Heart right ventricle (tissue), 16 donors: ENCODE measurements at regions not wholly inside any gene's neighbourhood (a gene's known extent, or its start where the extent isn't known, plus 50 kb on each side); places are given as distances from the start of the nearest gene placed in this dataset.

ENCODE experiments used
- ATAC-seq, 8 donors: fragments of 200-7000 bp; cut with Tn5 transposase; one replicate each; pipeline ENCODE4 v1.9.1; 2020; ENCODE audit warnings: mild to moderate bottlenecking in 8 of 8, moderate library complexity in 8 of 8, moderate number of reproducible peaks in 1 of 8
- DNase-seq, 2 donors: peaks; one replicate each; pipeline ENCODE4 v3.0.0-alpha.2; 2020
- H3K27ac ChIP-seq, 10 donors: fragments of 200-600 bp; sonication (generic) in 2 of 10; one replicate each; pipeline versions ENCODE4 v1.5.0 to v1.8.0; 2020 to 2022; ENCODE audit warnings: mild to moderate bottlenecking in 3 of 10
- H3K27me3 ChIP-seq, 7 donors: fragments of 200-600 bp; one replicate each; pipeline ENCODE4 v1.8.0; 2021 to 2022; ENCODE audit warnings: mild to moderate bottlenecking in 2 of 7
- H3K36me3 ChIP-seq, 9 donors: fragments of 200-600 bp; sonication (generic) in 1 of 9; one replicate each; pipeline versions ENCODE4 v1.5.0 to v1.8.0; 2020 to 2022; ENCODE audit warnings: mild to moderate bottlenecking in 2 of 9
- H3K4me1 ChIP-seq, 9 donors: fragments of 200-600 bp; sonication (generic) in 1 of 9; one replicate each; pipeline versions ENCODE4 v1.5.0 to v1.8.0; 2020 to 2022; ENCODE audit warnings: mild to moderate bottlenecking in 4 of 9
- H3K4me3 ChIP-seq, 10 donors: fragments of 200-600 bp; sonication (generic) in 2 of 10; one replicate each; pipeline versions ENCODE4 v1.5.0 to v1.8.0; 2020 to 2022; ENCODE audit warnings: mild to moderate bottlenecking in 7 of 10, moderate library complexity in 2 of 10
- H3K9me3 ChIP-seq, 11 donors: fragments of 200-600 bp in 10 of 11; sonication (generic) in 2 of 11; one replicate each; pipeline versions ENCODE4 v1.5.0 to v1.8.0; 2013 to 2022; ENCODE audit warnings: mild to moderate bottlenecking in 2 of 11, control low read depth in 1 of 11, moderate library complexity in 1 of 11
- WGBS, 2 donors: extraction: QIAGEN DNeasy Blood & Tissue Kit; methylation state at CpG; one replicate each; pipeline ENCODE4 v1.1.7; 2013; ENCODE audit warnings: inconsistent platforms in 1 of 2; 5-methylcytosine and 5-hydroxymethylcytosine counted together
- intact Hi-C, 10 donors: fragments of 100-400 bp; cut with DNase I; formaldehyde crosslinking; loops; one replicate each; pipeline versions ENCODE4 v1.11.1 to v1.14.2; 2022
- TF ChIP-seq, protein P1 (sequence below), 9 donors: fragments of 200-600 bp; sonication (generic) in 2 of 9; IDR thresholded peaks; one replicate each; pipeline versions ENCODE4 v1.5.0 to v1.8.0; 2021 to 2022; ENCODE audit warnings: antibody characterized with exemption in 9 of 9, mild to moderate bottlenecking in 5 of 9, moderate library complexity in 1 of 9
- donor health status: Arrhythmogenic right ventricular cardiomyopathy.
- donor health status: ischemic (EF 13 %, LVEDD 7.1; RV severe dilation, severe dysfunction).
- donor health status: healthy with polysubstance abuse.
- donor health status: DM: no; HTN: yes; CAD: no.
- donor health status: DM: no; HTN: no; CAD: no.
- donor health status: ischemic (EF 25% LVEDD 6.9; RV normal size, moderate dysfunction).
- donor health status: ischemic (EF 25% LVEDD 5.7; RV mildly dilated, moderate dysfunction).
- donor health status: healthy.
- donor health status: DM: yes; HTN: yes; CAD: no.
- donor health status: Ischemic cardiomyopathy.
- donor health status: ischemic (EF 35%, LVEDD 5.7; RV mildly dilated, moderate dysfunction).
- donor health status: nonischemic (EF 11% LVEDD 7.7; RV severe dilation, severe dysfunction).
- donor health status: DM: yes; HTN: yes; CAD: no.
- donor health status: PGD.
- donor health status: ischemic (EF 29% LVEDD 5.4; RV normal size, mild dysfunction).
- donor health status: nonischemic (EF 23%, LVEDD 6.1; RV moderate dilation, normal function).

DNA sequence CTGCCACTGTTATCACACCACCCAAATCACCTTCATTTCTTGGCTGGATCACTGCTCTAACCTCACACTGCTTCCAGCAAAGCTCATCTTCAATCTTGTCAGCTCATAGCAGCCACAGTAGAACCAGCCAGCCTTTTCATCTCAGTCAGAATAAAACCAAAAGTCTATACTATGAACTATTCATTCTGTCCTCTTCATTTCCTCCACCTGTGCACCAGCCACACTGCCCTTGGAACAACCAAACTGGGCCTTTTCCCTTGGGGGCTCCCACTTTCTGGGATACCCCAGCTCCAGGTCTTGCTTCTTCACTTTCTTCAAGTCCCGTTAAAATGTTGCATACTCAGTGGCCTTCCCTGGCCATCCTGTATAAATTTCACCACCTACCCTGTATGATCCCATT is 234.4 kb upstream of the DAAM1 start:
- peaks cover 0 to 17% (median 0%) of the 10 kb centered on the region in 9 donors for H3K4me1 ChIP-seq
- no peaks in the 10 kb centered on the region for H3K36me3 ChIP-seq
- no peak overlapping the region for H3K27ac ChIP-seq

GRCh38 chr14:58954901-58955861 is 233.3 kb upstream of the DAAM1 start:
- H3K27me3 ChIP-seq, result peaks cover 0 to 3% (median 0%) of the 10 kb centered on the region in 7 donors
- intact Hi-C loops, result no loop called here
- H3K36me3 ChIP-seq, result no peaks in the 10 kb centered on the region
- H3K4me3 ChIP-seq, result peak overlapping the region in 2 of 10 donors; percentile 5 to 12
- ATAC-seq (peak in 7 of 8 donors; percentile 55 to 93 (median 76)), DNase-seq (no peak)
- TF ChIP-seq, protein P1, sequence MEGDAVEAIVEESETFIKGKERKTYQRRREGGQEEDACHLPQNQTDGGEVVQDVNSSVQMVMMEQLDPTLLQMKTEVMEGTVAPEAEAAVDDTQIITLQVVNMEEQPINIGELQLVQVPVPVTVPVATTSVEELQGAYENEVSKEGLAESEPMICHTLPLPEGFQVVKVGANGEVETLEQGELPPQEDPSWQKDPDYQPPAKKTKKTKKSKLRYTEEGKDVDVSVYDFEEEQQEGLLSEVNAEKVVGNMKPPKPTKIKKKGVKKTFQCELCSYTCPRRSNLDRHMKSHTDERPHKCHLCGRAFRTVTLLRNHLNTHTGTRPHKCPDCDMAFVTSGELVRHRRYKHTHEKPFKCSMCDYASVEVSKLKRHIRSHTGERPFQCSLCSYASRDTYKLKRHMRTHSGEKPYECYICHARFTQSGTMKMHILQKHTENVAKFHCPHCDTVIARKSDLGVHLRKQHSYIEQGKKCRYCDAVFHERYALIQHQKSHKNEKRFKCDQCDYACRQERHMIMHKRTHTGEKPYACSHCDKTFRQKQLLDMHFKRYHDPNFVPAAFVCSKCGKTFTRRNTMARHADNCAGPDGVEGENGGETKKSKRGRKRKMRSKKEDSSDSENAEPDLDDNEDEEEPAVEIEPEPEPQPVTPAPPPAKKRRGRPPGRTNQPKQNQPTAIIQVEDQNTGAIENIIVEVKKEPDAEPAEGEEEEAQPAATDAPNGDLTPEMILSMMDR (IDR thresholded peaks at IDR 0.05), result no peak
- peaks cover 0 to 11% (median 0%) of the 10 kb centered on the region in 11 donors for H3K9me3 ChIP-seq
- H3K4me1 ChIP-seq, result peaks cover 0 to 17% (median 0%) of the 10 kb centered on the region in 9 donors
- WGBS, 2 donors, result 23 to 28% methylated on average over 4 of the region's 4 CpGs
- H3K27ac ChIP-seq, result peak overlapping the region in 3 of 10 donors; percentile 41 to 62 (median 47)

More for the DNA sequence above, 234.4 kb upstream of the DAAM1 start:
- 88 to 95% methylated on average over 1 of the region's 1 CpG for whole genome bisulfite sequencing, 2 donors
- no peak for ATAC-seq
- H3K4me3 ChIP-seq, result no peak overlapping the region
- TF ChIP-seq, protein P1 (IDR thresholded peaks at IDR 0.05), result no peak
- H3K27me3 ChIP-seq, result peaks cover 0 to 3% (median 0%) of the 10 kb centered on the region in 7 donors
- intact Hi-C loops, result no loop called here
- DNase-seq, result no peak
- peaks cover 0 to 11% (median 0%) of the 10 kb centered on the region in 11 donors for H3K9me3 ChIP-seq

GRCh38 chr14:58961045-58961731 is 227.3 kb upstream of the DAAM1 start:
- 62 to 73% methylated on average over 6 of the region's 6 CpGs for WGBS, 2 donors
- H3K4me3 ChIP-seq, result no peak overlapping the region
- no peaks in the 10 kb centered on the region for H3K36me3 ChIP-seq
- peaks cover 0 to 6% (median 0%) of the 10 kb centered on the region in 11 donors for H3K9me3 ChIP-seq
- H3K27ac ChIP-seq, result no peak overlapping the region
- intact Hi-C loops, result no loop called here
- DNase-seq, result peak in 1 of 2 donors; percentile 25
- ATAC-seq, result peak in 5 of 8 donors; percentile 37 to 90 (median 70)
- no peaks in the 10 kb centered on the region for H3K27me3 ChIP-seq
- TF ChIP-seq, protein P1 (IDR thresholded peaks at IDR 0.05), result no peak
- peaks cover 0 to 6% (median 0%) of the 10 kb centered on the region in 9 donors for H3K4me1 ChIP-seq

DNA sequence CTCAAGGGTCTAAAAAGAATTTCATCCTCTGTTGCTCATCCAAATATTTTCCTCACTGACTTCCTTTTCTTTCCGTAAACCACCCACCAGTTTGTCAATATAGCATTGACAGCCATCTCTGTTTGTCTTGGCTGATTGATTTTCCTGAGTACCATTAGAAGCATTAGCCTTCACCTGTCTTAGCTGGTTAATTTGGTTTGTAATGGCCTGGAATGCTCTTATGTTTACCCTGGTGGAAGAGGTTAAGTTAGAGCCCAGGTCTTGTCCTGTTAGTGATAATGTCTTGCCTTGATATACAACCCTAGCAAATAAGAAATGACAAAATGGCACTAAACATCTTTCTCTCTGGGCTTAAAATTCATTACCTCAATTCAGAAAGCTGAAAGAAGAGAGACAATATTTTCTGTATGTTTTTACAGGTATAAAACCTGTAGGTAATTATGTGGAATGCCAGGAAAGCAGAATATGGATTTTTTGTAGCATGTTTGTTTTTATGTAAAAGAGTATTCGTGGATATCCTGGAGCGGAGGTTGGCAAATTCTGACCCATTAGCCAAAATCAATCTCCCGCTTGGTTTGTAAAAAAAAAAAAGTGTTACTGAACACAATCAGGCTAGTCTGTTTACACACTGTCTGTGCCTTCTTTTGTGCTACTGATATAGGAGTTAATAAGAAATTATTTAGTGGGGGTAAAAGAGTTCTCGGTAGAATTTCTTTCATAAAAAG is 224.4 kb upstream of the DAAM1 start:
- no peak overlapping the region for H3K27ac ChIP-seq
- intact Hi-C loops, result no loop called here
- H3K4me1 ChIP-seq, result peaks cover 0 to 6% (median 0%) of the 10 kb centered on the region in 9 donors
- no peaks in the 10 kb centered on the region for H3K27me3 ChIP-seq
- TF ChIP-seq, protein P1 (IDR thresholded peaks at IDR 0.05), result no peak
- peaks cover 0 to 8% (median 0%) of the 10 kb centered on the region in 11 donors for H3K9me3 ChIP-seq
- no peak for DNase-seq
- no peak for ATAC-seq
- H3K36me3 ChIP-seq, result no peaks in the 10 kb centered on the region
- H3K4me3 ChIP-seq, result no peak overlapping the region
- WGBS, 2 donors, result 86 to 90% methylated on average over 5 of the region's 5 CpGs
